NCI-H2107 treated with DMSO at 0.1 percent for 48 hours (cell line): ENCODE measurements at regions not wholly inside any gene's neighbourhood (a gene's known extent, or its start where the extent isn't known, plus 50 kb on each side); places are given as distances from the start of the nearest gene placed in this dataset.

ENCODE experiments used
- DNase-seq: peaks from one replicate; lab custom pipeline; 2025; ENCODE audit not compliant: unreplicated experiment; lab: John Stamatoyannopoulos, UW

DNA sequence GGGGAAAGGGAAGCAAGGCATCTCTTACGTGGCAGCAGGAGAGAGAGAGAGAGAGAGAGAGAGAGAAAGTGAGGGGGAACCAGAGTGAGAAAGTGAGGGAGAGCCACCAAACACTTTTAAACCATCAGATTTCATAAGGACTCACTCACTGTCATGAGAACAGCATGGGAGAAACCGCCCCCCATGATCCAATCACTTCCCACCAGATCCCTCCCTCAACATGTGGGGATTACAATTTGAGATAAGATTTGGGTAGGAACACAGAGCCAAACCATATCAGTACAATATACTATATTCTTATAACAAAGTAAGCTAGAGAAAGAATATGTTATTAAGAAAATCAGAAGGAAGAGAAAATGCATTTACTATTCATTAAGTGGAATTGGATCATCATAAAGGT, 53.7 kb upstream of the PLXNC1 start:
- DNase-seq, result no peak

DNA sequence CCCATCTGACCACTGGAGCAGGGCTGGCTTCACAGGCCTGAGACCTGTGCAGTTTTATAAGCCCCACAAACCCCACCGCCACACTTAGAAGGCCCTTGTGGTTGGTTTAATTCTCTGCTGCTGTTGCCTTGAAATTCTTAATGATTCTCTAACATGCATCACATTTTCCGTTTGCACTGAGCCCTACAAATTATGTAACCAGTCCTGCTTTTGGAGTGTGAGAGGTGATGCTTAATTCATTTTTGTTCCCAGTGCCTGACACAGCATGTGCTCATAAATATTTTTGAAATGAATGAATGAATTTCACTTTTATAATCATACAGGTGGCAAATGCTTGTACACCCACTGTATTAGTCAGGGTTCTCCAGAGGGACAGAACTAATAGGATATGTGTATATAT, 52.8 kb upstream of the PLXNC1 start:
- no peak for DNase-seq

DNA sequence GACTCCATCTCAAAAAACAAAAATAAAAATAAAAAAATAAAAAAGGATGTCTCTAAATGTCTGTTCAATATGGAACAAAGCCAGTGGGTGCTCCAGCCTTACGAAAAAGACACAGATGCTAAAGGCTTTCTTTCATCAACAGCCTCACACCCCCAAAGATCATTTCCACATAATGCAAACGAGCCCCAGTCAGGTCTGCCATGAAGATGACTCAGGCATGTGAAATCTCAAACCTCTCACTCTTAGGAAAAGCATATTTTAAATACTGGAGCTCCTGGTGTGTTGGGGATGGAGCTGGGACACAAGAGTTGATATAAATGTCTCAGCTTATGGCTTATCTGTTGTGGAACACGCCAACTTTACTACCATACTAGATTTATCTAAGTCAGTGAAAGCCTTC, 49.9 kb upstream of the PLXNC1 start:
- no peak for DNase-seq
